Fibroblast of villous mesenchyme (primary cell): ENCODE measurements at regions not wholly inside any gene's neighbourhood (a gene's known extent, or its start where the extent isn't known, plus 50 kb on each side); places are given as distances from the start of the nearest gene placed in this dataset.

Experiments
- DNase-seq: peaks from one replicate; pipeline ENCODE4 v3.0.0-alpha.2; 2010; ENCODE audit warnings: low read depth
- H3K4me3 ChIP-seq: 2 replicates; pipeline ENCODE4 v1.5.1; 2011; ENCODE audit warnings: low read depth, mild to moderate bottlenecking, low read length
- TF ChIP-seq, protein P1 (sequence below): IDR thresholded peaks from 2 replicates; pipeline ENCODE4 v1.5.1; 2012; ENCODE audit warnings: low read depth, mild to moderate bottlenecking, low read length; ENCODE audit not compliant: insufficient read depth

DNA sequence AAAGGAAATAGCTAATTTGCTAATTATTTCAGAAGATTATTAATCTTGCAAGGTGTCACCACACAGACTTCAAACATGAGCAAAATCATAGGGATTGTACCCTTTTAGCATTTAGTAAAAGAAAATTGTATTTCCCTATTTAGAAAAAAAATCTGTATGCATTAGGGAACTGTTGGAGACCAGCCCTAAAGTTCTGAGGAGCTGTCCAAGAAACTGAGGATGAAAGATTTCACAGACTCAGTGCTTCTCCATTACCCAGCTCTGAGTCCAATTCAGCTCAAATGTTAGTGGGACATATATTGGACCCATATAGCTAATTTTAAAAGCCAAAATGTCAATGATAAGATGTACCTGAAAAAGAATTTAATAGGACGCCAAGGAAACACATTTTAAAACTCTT lies 271.7 kb downstream of the SNX10 start:
- no peak for DNase-seq

DNA sequence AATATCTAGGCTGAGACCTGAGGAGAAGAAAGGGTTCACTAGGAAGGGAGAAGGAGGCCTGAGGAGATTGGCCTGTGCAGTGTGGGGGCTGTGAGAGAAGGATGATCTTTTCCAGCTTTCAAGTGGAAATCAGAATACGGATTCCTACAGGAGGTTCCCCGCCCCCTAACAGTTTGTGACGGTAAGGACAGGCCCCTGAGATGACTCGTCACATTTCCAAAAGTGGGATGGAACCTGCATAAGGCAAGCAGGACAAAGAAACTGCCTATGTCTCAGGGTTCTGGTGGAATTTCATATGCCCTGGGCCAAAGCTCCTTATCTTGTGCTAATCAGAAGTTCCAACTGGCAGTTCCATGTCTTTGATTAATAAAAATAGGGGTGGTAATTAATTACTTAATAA lies 275.6 kb downstream of the SNX10 start:
- TF ChIP-seq, protein P1, sequence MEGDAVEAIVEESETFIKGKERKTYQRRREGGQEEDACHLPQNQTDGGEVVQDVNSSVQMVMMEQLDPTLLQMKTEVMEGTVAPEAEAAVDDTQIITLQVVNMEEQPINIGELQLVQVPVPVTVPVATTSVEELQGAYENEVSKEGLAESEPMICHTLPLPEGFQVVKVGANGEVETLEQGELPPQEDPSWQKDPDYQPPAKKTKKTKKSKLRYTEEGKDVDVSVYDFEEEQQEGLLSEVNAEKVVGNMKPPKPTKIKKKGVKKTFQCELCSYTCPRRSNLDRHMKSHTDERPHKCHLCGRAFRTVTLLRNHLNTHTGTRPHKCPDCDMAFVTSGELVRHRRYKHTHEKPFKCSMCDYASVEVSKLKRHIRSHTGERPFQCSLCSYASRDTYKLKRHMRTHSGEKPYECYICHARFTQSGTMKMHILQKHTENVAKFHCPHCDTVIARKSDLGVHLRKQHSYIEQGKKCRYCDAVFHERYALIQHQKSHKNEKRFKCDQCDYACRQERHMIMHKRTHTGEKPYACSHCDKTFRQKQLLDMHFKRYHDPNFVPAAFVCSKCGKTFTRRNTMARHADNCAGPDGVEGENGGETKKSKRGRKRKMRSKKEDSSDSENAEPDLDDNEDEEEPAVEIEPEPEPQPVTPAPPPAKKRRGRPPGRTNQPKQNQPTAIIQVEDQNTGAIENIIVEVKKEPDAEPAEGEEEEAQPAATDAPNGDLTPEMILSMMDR: no peak
- DNase-seq: no peak
- no peak overlapping the region for H3K4me3 ChIP-seq

More for the DNA sequence above, 271.7 kb downstream of the SNX10 start:
- TF ChIP-seq, protein P1: no peak
- H3K4me3 ChIP-seq: no peak overlapping the region

DNA sequence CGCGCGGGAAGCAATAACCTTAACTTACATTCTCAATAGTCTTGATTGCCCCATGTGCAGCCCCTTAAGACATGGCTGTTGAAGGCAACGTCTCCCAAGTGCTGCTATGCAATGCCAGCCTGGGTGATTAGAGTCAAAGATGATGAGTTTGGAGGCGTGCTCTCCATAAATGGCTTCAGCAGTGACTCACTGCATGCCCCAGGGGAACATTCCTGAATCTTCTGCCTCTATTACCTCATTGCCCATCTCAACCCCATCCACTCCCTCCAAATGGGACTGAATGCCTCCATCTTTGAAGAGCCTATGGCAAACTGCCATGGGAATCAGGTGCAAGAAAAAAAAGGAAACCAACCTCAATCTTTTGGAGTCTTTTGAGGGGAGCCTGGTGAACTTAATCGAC lies 282.8 kb downstream of the SNX10 start:
- no peak for DNase-seq
- H3K4me3 ChIP-seq: no peak overlapping the region
- TF ChIP-seq, protein P1: no peak

DNA sequence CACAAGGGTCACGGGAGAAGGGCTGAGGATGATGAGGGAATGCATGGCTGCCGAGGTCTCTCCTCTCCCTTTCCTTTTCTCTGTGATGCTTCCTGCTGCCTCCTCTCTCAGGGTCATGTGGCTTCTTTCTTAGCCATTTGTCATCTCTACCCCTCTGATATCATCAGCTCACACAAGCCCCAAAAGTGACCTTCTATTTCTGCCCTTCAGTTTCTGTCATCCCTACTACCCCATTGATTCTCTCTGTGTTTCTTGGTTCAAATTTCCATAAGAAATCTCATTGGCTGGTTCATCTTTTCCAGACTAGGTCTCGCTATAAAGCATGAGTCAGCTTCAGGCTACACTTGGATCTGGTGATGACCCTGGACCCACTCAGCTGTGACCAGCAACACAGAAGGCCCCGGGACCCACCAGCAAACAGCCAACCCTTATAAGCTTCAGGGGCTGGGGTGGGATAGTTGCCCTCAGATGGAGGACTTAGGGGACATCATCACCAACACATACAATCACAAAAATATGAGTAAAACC lies 284.3 kb downstream of the SKAP2 start:
- DNase-seq: no peak
- no peak overlapping the region for H3K4me3 ChIP-seq
- TF ChIP-seq, protein P1: no peak

DNA sequence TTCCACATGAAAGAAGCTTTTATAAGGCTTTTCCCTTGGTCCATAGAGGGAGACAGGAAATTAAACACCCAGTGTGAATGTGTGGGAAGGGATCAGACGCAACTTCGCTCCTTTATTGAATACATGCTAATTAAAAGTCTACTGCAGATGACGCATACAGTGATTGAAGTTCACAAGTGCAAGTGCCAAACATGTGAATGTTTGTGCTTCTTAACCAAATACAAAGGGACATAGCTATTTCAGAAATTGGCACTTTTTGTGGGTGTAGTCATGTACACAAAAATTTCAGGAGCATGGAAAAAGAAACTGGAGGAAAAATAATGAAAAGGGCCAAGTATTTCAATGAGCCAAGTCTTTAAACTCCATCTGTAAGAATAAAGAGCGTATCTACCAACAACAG lies 283.7 kb downstream of the SKAP2 start:
- TF ChIP-seq, protein P1: no peak
- no peak for DNase-seq

DNA sequence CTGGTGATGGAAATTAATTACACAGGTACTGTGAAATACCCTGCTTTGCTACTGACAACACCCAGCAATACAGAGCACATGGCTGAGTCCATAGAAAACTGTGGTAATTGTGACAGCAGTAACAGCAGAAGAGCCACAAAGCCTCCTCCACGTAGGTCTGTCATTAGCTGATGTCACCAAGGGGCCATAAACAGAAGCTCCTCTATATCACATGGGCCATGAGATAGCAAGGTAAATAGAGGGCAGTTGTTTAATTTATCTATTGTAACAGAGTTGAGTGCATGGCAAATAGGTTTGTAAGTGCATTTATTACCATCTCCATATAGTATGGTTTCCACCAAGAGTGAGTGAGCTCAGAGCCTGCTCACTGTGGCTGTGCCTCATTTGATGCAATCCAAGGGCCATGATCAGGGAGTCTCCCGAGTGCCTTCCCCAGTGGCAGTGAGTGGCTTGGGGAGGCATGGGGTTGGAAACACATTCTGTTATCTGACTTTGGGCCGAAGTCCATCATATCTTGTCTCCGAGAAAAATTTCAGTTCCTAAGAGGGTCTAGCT lies 281.2 kb downstream of the SKAP2 start:
- DNase-seq: no peak
- no peak overlapping the region for H3K4me3 ChIP-seq
- TF ChIP-seq, protein P1: no peak

More for the DNA sequence above, 283.7 kb downstream of the SKAP2 start:
- no peak overlapping the region for H3K4me3 ChIP-seq

DNA sequence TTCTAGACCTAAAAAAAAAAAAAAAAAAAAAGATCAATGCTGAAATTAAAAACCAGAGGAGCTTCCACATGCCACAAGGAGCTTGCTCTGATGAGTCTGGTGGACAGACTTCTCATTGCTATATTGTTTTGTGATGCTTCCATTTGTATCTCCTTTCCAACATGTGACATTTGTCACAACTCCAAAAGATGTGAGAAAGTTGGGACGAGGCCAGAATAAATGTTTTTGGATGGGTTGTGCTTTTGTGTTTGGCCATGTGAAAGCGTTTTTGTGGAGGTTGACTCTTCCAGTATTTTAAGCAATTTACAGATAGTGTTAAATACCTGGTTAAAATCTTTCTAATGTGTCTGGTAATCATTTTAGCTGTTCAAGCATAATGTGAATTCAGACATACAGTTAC lies 280.1 kb downstream of the SKAP2 start:
- TF ChIP-seq, protein P1: no peak
- no peak for DNase-seq
- no peak overlapping the region for H3K4me3 ChIP-seq
